Spleen (tissue), 11 donors: ENCODE measurements at regions not wholly inside any gene's neighbourhood (a gene's known extent, or its start where the extent isn't known, plus 50 kb on each side); places are given as distances from the start of the nearest gene placed in this dataset.

ENCODE experiments used
- DNase-seq: peaks from one replicate; pipeline ENCODE4 v3.0.0-alpha.2; 2020
- H3K27ac ChIP-seq, 8 donors: fragments of 200-600 bp; sonication (generic) in 7 of 8; 1 replicate in 4 of 8; 2 replicates in 4 of 8; pipeline versions ENCODE4 v1.5.0 to v1.8.0; 2016 to 2021; ENCODE audit warnings: inconsistent platforms in 4 of 8, mild to moderate bottlenecking in 4 of 8, moderate library complexity in 1 of 8
- H3K27me3 ChIP-seq, 7 donors: fragments of 200-600 bp; sonication (generic) in 6 of 7; replicated peaks in 1 of 7; 1 replicate in 4 of 7; 2 replicates in 3 of 7; pipeline versions ENCODE4 v1.5.0 to v1.8.0; 2016 to 2021; ENCODE audit warnings: inconsistent platforms in 3 of 7, mild to moderate bottlenecking in 1 of 7
- H3K36me3 ChIP-seq, 6 donors: fragments of 200-600 bp; sonication (generic) in 5 of 6; 1 replicate in 4 of 6; 2 replicates in 2 of 6; pipeline versions ENCODE4 v1.5.0 to v1.8.0; 2016 to 2021; ENCODE audit warnings: inconsistent platforms in 2 of 6
- H3K4me1 ChIP-seq, 6 donors: fragments of 200-600 bp; sonication (generic) in 5 of 6; 1 replicate in 3 of 6; 2 replicates in 3 of 6; pipeline versions ENCODE4 v1.5.0 to v1.8.0; 2016 to 2021; ENCODE audit warnings: inconsistent platforms in 3 of 6
- H3K4me3 ChIP-seq, 8 donors: fragments of 200-600 bp; sonication (generic) in 7 of 8; 1 replicate in 4 of 8; 2 replicates in 4 of 8; pipeline versions ENCODE4 v1.5.0 to v1.8.0; 2016 to 2021; ENCODE audit warnings: inconsistent platforms in 4 of 8, mild to moderate bottlenecking in 4 of 8, moderate library complexity in 2 of 8
- H3K9me3 ChIP-seq, 8 donors: fragments of 200-600 bp; sonication (generic) in 7 of 8; 1 replicate in 4 of 8; 2 replicates in 4 of 8; pipeline versions ENCODE4 v1.5.0 to v1.8.0; 2016 to 2021; ENCODE audit warnings: inconsistent platforms in 4 of 8
- POLR2A ChIP-seq, 3 donors: fragments of 450-650 bp; IDR thresholded peaks; one replicate each; pipeline ENCODE4 v1.5.1; 2017; ENCODE audit warnings: antibody characterized with exemption in 3 of 3, mild to moderate bottlenecking in 1 of 3
- POLR2AphosphoS5 ChIP-seq, 3 donors: sonication (generic); formaldehyde crosslinking; IDR thresholded peaks; one replicate each; pipeline ENCODE4 v1.5.1; 2017; ENCODE audit warnings: antibody characterized with exemption in 3 of 3
- WGBS, 5 donors: extraction: QIAGEN DNeasy Blood & Tissue Kit in 3 of 5; methylation state at CpG; one replicate each; pipeline versions ENCODE4 v1.1.5 to v1.1.7; 2013 to 2018; 5-methylcytosine and 5-hydroxymethylcytosine counted together
- intact Hi-C: fragments of 100-400 bp; cut with DNase I; formaldehyde crosslinking; loops from one replicate; pipeline ENCODE4 v1.15.0; 2023; ENCODE audit warnings: low total_unique reads
- TF ChIP-seq, protein P1 (sequence below), 11 experiments: fragments of 200-600 bp in 7 of 11; fragments of 450-650 bp in 4 of 11; sonication (generic) in 4 of 11; IDR thresholded peaks in 8 of 11; conservative IDR thresholded peaks in 3 of 11; 1 replicate in 7 of 11; 2 replicates in 4 of 11; pipeline versions ENCODE4 v1.4.0 to v1.8.0; 2016 to 2021; ENCODE audit warnings: antibody characterized with exemption in 11 of 11, inconsistent platforms in 4 of 11, mild to moderate bottlenecking in 1 of 11
- donor health status: healthy with polysubstance abuse.
- donor health status: DM: no; HTN: no; CAD: no; lungs with moderate emphysema.
- donor health status: DM: no; HTN: no; CAD: no.
- donor health status: Bipolar disorder and iron deficiency.
- donor health status: healthy.
- donor health status: DM: no; HTN: no; CAD: no.
- donor health status: DM: yes; HTN: yes; CAD: no.

- Histone ChIP-seq H3K4me1 (no peaks in the 10 kb centered on the region), H3K27ac (no peak overlapping the region), H3K4me3 (no peak overlapping the region), H3K27me3 (peaks cover 0 to 5% (median 0%) of the 10 kb centered on the region in 7 donors), H3K9me3 (no peaks in the 10 kb centered on the region), H3K36me3 (no peaks in the 10 kb centered on the region)
- WGBS, 5 donors, result 61 to 83% (median 74%) methylated on average over 3 of the region's 3 CpGs
- intact Hi-C loops, result no loop called here
- no peak for TF ChIP-seq POLR2AphosphoS5 (IDR thresholded peaks at IDR 0.05)
- TF ChIP-seq POLR2A (IDR thresholded peaks at IDR 0.05), result no peak
- TF ChIP-seq, protein P1, sequence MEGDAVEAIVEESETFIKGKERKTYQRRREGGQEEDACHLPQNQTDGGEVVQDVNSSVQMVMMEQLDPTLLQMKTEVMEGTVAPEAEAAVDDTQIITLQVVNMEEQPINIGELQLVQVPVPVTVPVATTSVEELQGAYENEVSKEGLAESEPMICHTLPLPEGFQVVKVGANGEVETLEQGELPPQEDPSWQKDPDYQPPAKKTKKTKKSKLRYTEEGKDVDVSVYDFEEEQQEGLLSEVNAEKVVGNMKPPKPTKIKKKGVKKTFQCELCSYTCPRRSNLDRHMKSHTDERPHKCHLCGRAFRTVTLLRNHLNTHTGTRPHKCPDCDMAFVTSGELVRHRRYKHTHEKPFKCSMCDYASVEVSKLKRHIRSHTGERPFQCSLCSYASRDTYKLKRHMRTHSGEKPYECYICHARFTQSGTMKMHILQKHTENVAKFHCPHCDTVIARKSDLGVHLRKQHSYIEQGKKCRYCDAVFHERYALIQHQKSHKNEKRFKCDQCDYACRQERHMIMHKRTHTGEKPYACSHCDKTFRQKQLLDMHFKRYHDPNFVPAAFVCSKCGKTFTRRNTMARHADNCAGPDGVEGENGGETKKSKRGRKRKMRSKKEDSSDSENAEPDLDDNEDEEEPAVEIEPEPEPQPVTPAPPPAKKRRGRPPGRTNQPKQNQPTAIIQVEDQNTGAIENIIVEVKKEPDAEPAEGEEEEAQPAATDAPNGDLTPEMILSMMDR (IDR thresholded peaks at IDR 0.05 in 8 of 11, conservative IDR thresholded peaks at IDR 0.05 in 3 of 11), result no peak
- DNase-seq, result no peak
These were observed 257.4 kb downstream of the SQOR start for GRCh38 chr15:45892182-45892581.

DNA sequence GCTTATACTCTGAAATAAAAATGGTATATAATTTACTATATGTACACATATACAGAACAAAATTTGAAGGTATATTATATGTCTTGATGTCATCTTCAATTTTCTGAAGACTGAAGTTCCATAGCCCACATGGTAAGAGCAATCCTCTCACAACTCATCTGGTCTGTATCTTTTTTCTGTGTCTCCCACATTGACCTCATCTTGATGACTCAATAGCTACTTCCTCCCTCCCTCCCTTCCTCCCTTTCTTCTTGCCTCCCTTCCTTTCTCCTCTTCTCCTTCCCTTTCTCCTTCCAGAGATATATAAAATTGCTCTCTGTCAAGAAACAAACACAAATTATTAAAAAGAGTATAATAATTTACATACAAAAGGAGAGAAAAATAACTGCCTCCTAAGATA lies 268.5 kb downstream of the SQOR start:
- intact Hi-C loops, result no loop called here
- Histone ChIP-seq H3K4me1 (no peaks in the 10 kb centered on the region), H3K9me3 (peaks cover under 1 to 12% (median 4%) of the 10 kb centered on the region in 8 donors), H3K27me3 (no peaks in the 10 kb centered on the region), H3K4me3 (no peak overlapping the region), H3K27ac (no peak overlapping the region), H3K36me3 (no peaks in the 10 kb centered on the region)
- TF ChIP-seq POLR2AphosphoS5 (IDR thresholded peaks at IDR 0.05), result no peak
- no peak for TF ChIP-seq POLR2A (IDR thresholded peaks at IDR 0.05)
- TF ChIP-seq, protein P1 (IDR thresholded peaks at IDR 0.05 in 8 of 11, conservative IDR thresholded peaks at IDR 0.05 in 3 of 11), result no peak
- DNase-seq, result no peak

DNA sequence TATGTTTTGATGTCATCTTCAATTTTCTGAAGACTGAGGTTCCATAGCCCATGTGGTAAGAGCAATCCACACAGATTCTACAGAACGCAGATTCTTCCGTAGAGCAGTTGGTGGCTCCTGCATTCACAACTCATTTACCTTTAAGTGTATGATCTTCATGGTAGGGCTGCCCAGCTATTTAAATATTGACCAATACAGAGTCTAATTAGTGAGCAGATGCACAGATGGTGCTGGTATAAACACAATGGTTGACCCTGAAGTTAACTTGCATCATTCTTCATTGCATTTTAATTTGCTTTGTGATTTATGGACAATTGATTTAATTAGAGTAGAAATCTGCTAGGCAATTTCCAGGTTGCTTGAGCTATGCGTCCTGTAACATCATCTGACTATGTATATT lies 269.2 kb downstream of the SQOR start:
- no peaks in the 10 kb centered on the region for H3K27me3 ChIP-seq
- no peak for DNase-seq
- H3K4me3 ChIP-seq, result no peak overlapping the region
- H3K9me3 ChIP-seq, result peaks cover 6 to 19% (median 10%) of the 10 kb centered on the region in 8 donors
- WGBS, 5 donors, result 88 to 99% (median 95%) methylated on average over 3 of the region's 3 CpGs
- TF ChIP-seq POLR2AphosphoS5 (IDR thresholded peaks at IDR 0.05) (no peak), POLR2A (IDR thresholded peaks at IDR 0.05) (no peak)
- TF ChIP-seq, protein P1 (IDR thresholded peaks at IDR 0.05 in 8 of 11, conservative IDR thresholded peaks at IDR 0.05 in 3 of 11), result no peak
- intact Hi-C loops, result no loop called here
- H3K36me3 ChIP-seq, result no peaks in the 10 kb centered on the region
- no peaks in the 10 kb centered on the region for H3K4me1 ChIP-seq
- no peak overlapping the region for H3K27ac ChIP-seq

DNA sequence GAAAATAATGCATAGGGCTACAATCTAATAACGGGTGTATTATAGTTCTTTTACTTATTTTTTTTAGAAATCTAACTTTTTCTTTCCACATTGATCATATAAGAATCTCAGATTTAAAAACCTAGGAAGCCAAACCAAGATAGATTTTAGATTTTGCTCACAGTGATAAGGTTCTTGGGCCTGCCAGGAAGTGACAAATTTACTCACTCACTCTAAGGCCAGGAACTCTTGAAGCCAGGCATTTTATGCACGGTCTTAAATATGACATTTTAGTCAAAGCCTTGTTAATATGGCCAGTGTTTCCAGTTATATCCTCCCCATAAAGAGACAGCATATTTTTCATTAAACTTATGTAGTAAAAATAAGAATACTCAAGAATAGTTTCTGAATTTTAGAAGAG lies 271.4 kb downstream of the SQOR start:
- Histone ChIP-seq H3K36me3 (no peaks in the 10 kb centered on the region), H3K4me1 (no peaks in the 10 kb centered on the region), H3K4me3 (no peak overlapping the region), H3K27me3 (no peaks in the 10 kb centered on the region), H3K27ac (no peak overlapping the region), H3K9me3 (peaks cover 7 to 35% (median 25%) of the 10 kb centered on the region in 8 donors)
- TF ChIP-seq POLR2AphosphoS5 (IDR thresholded peaks at IDR 0.05), result no peak
- TF ChIP-seq POLR2A (IDR thresholded peaks at IDR 0.05), result no peak
- TF ChIP-seq, protein P1 (IDR thresholded peaks at IDR 0.05 in 8 of 11, conservative IDR thresholded peaks at IDR 0.05 in 3 of 11), result no peak
- no peak for DNase-seq
- intact Hi-C loops, result no loop called here
- 41 to 44% (median 42%) methylated on average over 2 of the region's 2 CpGs for WGBS, 5 donors
